DND-41 (cell line): ENCODE measurements at regions not wholly inside any gene's neighbourhood (a gene's known extent, or its start where the extent isn't known, plus 50 kb on each side); places are given as distances from the start of the nearest gene placed in this dataset.
"Not testable (repeated sequence)": the region's sequence is repeated elsewhere in the genome, so short reads cannot be mapped to it uniquely, and the experiment has no call there.

ENCODE experiments used
- EZH2 ChIP-seq: IDR thresholded peaks from 3 replicates; pipeline ENCODE4 v1.6.1; 2012; ENCODE audit warnings: borderline replicate concordance, low read depth, mild to moderate bottlenecking, moderate library complexity, low read length, inconsistent platforms; ENCODE audit not compliant: severe bottlenecking
- TF ChIP-seq, protein P1 (sequence below): IDR thresholded peaks from 2 replicates; pipeline ENCODE4 v1.5.1; 2012; ENCODE audit warnings: borderline replicate concordance, low read length, moderate library complexity, mild to moderate bottlenecking; ENCODE audit not compliant: poor library complexity, severe bottlenecking; ENCODE audit errors: extremely low read depth

DNA sequence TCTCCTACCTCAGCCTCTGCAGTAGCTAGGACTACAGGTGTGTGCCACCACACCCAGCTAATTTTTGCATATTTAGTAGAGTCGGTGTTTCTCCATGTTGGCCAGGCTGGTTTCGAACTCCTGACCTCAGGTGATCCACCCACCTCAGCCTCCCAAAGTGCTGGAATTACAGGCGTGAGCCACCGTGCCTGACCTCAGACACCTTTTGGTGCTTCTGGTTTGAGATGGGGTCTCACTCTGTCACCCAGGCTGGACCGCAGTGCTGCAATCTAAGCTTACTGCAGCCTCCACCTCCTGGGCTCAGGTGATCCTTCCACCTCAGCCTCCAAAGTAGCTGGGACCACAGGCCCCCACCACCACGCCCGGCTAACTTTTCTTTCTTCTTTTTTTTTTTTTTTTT lies 144.6 kb downstream of the OR4M2 start:
- TF ChIP-seq, protein P1, sequence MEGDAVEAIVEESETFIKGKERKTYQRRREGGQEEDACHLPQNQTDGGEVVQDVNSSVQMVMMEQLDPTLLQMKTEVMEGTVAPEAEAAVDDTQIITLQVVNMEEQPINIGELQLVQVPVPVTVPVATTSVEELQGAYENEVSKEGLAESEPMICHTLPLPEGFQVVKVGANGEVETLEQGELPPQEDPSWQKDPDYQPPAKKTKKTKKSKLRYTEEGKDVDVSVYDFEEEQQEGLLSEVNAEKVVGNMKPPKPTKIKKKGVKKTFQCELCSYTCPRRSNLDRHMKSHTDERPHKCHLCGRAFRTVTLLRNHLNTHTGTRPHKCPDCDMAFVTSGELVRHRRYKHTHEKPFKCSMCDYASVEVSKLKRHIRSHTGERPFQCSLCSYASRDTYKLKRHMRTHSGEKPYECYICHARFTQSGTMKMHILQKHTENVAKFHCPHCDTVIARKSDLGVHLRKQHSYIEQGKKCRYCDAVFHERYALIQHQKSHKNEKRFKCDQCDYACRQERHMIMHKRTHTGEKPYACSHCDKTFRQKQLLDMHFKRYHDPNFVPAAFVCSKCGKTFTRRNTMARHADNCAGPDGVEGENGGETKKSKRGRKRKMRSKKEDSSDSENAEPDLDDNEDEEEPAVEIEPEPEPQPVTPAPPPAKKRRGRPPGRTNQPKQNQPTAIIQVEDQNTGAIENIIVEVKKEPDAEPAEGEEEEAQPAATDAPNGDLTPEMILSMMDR = not testable (repeated sequence)
- TF ChIP-seq EZH2 = not testable (repeated sequence)
